GM19025 (cell line): ENCODE measurements at regions not wholly inside any gene's neighbourhood (a gene's known extent, or its start where the extent isn't known, plus 50 kb on each side); places are given as distances from the start of the nearest gene placed in this dataset.
A peak's percentile ranks its signal among the peaks of the same experiment; 100 is the strongest.

Experiments used
- ATAC-seq: cut with Tn5 transposase; IDR thresholded peaks from one replicate; pipeline ENCODE4 v1.9.1; 2021; ENCODE audit warnings: mild to moderate bottlenecking, low read depth, moderate library complexity; ENCODE audit not compliant: unreplicated experiment

- peak; percentile 74 for ATAC-seq
Measured at GRCh38 chr2:17309741-17310339, 208.4 kb downstream of the RAD51AP2 start.

- ATAC-seq = no peak
Measured at GRCh38 chr2:17309181-17309580, 209.1 kb downstream of the RAD51AP2 start.

- ATAC-seq = no peak
Measured at GRCh38 chr2:17306706-17307105, 211.5 kb downstream of the RAD51AP2 start.

- ATAC-seq = no peak
Measured at GRCh38 chr2:17306219-17306618, 212.0 kb downstream of the RAD51AP2 start.

- no peak for ATAC-seq
Measured at GRCh38 chr2:17303521-17303920, 214.7 kb downstream of the RAD51AP2 start.

- no peak for ATAC-seq
Measured at GRCh38 chr2:17303054-17303453, 215.2 kb downstream of the RAD51AP2 start.

GRCh38 chr2:17302281-17302680 lies 216.0 kb downstream of the RAD51AP2 start:
- ATAC-seq = no peak

- no peak for ATAC-seq
Measured at GRCh38 chr2:17301437-17301836, 216.8 kb downstream of the RAD51AP2 start.

GRCh38 chr2:17299891-17300540 lies 218.2 kb downstream of the RAD51AP2 start:
- ATAC-seq = no peak

GRCh38 chr2:17298453-17298852 lies 219.8 kb downstream of the RAD51AP2 start:
- no peak for ATAC-seq

GRCh38 chr2:17296686-17297085 lies 221.6 kb downstream of the RAD51AP2 start:
- no peak for ATAC-seq

- no peak for ATAC-seq
Measured at GRCh38 chr2:17289669-17290068, 228.6 kb downstream of the RAD51AP2 start.

- no peak for ATAC-seq
Measured at GRCh38 chr2:17287183-17287582, 231.1 kb downstream of the RAD51AP2 start.

GRCh38 chr2:17282826-17283225 lies 235.4 kb downstream of the RAD51AP2 start:
- ATAC-seq = no peak

- ATAC-seq = no peak
Measured at GRCh38 chr2:17282245-17282644, 236.0 kb downstream of the RAD51AP2 start.

GRCh38 chr2:17276220-17276619 lies 242.0 kb downstream of the RAD51AP2 start:
- ATAC-seq = no peak

- no peak for ATAC-seq
Measured at GRCh38 chr2:17272652-17273525, 245.4 kb downstream of the RAD51AP2 start.

GRCh38 chr2:17272170-17272569 lies 246.1 kb downstream of the RAD51AP2 start:
- no peak for ATAC-seq

- ATAC-seq = no peak
Measured at GRCh38 chr2:17271416-17271815, 246.8 kb downstream of the RAD51AP2 start.

GRCh38 chr2:17270894-17271293 lies 247.3 kb downstream of the RAD51AP2 start:
- ATAC-seq = no peak

- ATAC-seq = no peak
Measured at GRCh38 chr2:17263570-17263968, 254.7 kb downstream of the RAD51AP2 start.
